GM06990 (cell line): ENCODE measurements at regions not wholly inside any gene's neighbourhood (a gene's known extent, or its start where the extent isn't known, plus 50 kb on each side); places are given as distances from the start of the nearest gene placed in this dataset.

Source experiments
- DNase-seq: peaks from one replicate; pipeline ENCODE4 v3.0.0-alpha.2; 2011; ENCODE audit not compliant: insufficient read length; ENCODE audit errors: extremely low read depth
- H3K27me3 ChIP-seq: replicated peaks from 2 replicates; pipeline ENCODE4 v1.6.0; 2011; ENCODE audit warnings: low read length; ENCODE audit not compliant: control insufficient read depth, insufficient read depth
- H3K36me3 ChIP-seq: 2 replicates; pipeline ENCODE4 v1.5.1; 2011; ENCODE audit warnings: low read length; ENCODE audit not compliant: control insufficient read depth, insufficient read depth
- H3K4me3 ChIP-seq: replicated peaks from 2 replicates; pipeline ENCODE4 v1.5.1; 2011; ENCODE audit warnings: low read depth, mild to moderate bottlenecking, control low read depth, low read length
- CTCF ChIP-seq: IDR thresholded peaks from 2 replicates; pipeline ENCODE4 v1.5.1; 2011; ENCODE audit warnings: low read length, control low read depth, mild to moderate bottlenecking, inconsistent platforms; ENCODE audit not compliant: insufficient read depth, poor library complexity, severe bottlenecking

- H3K27me3 ChIP-seq, result no peaks in the 10 kb centered on the region
- H3K36me3 ChIP-seq, result no peaks in the 10 kb centered on the region
- no peak for DNase-seq
- no peak overlapping the region for H3K4me3 ChIP-seq
- no peak for TF ChIP-seq CTCF
Observed at GRCh38 chr3:74787011-74787410, 172.6 kb upstream of the CNTN3 start.

GRCh38 chr3:74771401-74771800 lies 156.9 kb upstream of the CNTN3 start:
- no peak for DNase-seq
- Histone ChIP-seq H3K4me3 (no peak overlapping the region), H3K27me3 (no peaks in the 10 kb centered on the region), H3K36me3 (no peaks in the 10 kb centered on the region)
- no peak for TF ChIP-seq CTCF

- H3K36me3 ChIP-seq, result no peaks in the 10 kb centered on the region
- DNase-seq, result no peak
- H3K4me3 ChIP-seq, result no peak overlapping the region
- H3K27me3 ChIP-seq, result no peaks in the 10 kb centered on the region
- no peak for TF ChIP-seq CTCF
Observed at GRCh38 chr3:74768010-74768409, 153.6 kb upstream of the CNTN3 start.

GRCh38 chr3:74766405-74766804 lies 151.9 kb upstream of the CNTN3 start:
- TF ChIP-seq CTCF, result no peak
- Histone ChIP-seq H3K36me3 (no peaks in the 10 kb centered on the region), H3K27me3 (no peaks in the 10 kb centered on the region), H3K4me3 (no peak overlapping the region)
- DNase-seq, result no peak

- Histone ChIP-seq H3K27me3 (no peaks in the 10 kb centered on the region), H3K4me3 (no peak overlapping the region), H3K36me3 (no peaks in the 10 kb centered on the region)
- DNase-seq, result no peak
- TF ChIP-seq CTCF, result no peak
Observed at GRCh38 chr3:74763830-74764229, 149.4 kb upstream of the CNTN3 start.

- H3K27me3 ChIP-seq, result no peaks in the 10 kb centered on the region
- no peak for DNase-seq
- no peak for TF ChIP-seq CTCF
- H3K36me3 ChIP-seq, result no peaks in the 10 kb centered on the region
- H3K4me3 ChIP-seq, result no peak overlapping the region
Observed at GRCh38 chr3:74756674-74757073, 142.2 kb upstream of the CNTN3 start.
